BJ (cell line): ENCODE measurements at regions not wholly inside any gene's neighbourhood (a gene's known extent, or its start where the extent isn't known, plus 50 kb on each side); places are given as distances from the start of the nearest gene placed in this dataset.

Source experiments
- CTCF ChIA-PET: fragments of 350-600 bp; formaldehyde crosslinking; extraction: SDS; loops from one replicate; lab custom pipeline; 2021; ENCODE audit warnings: antibody characterized with exemption, inconsistent platforms; lab: Yijun Ruan, JAX
- POLR2A ChIA-PET: fragments of 300-600 bp; sonication (Branson Sonifier 250); formaldehyde crosslinking; extraction: SDS; loops from one replicate; lab custom pipeline; 2021; ENCODE audit warnings: antibody characterized with exemption; lab: Charles Lee
- DNase-seq: peaks from one replicate; pipeline ENCODE4 v3.0.0-alpha.2; 2011; ENCODE audit warnings: low read depth
- H3K27me3 ChIP-seq: 2 replicates; pipeline ENCODE4 v1.6.0; 2011; ENCODE audit warnings: low read length; ENCODE audit not compliant: control insufficient read depth, insufficient read depth
- H3K36me3 ChIP-seq: 2 replicates; pipeline ENCODE4 v1.5.1; 2011; ENCODE audit warnings: low read length; ENCODE audit not compliant: control insufficient read depth, insufficient read depth
- H3K4me3 ChIP-seq: 2 replicates; pipeline ENCODE4 v1.5.1; 2011; ENCODE audit warnings: low read depth, mild to moderate bottlenecking, control low read depth, low read length
- TF ChIP-seq, protein P1 (sequence below): IDR thresholded peaks from 2 replicates; pipeline ENCODE4 v1.5.1; 2011; ENCODE audit warnings: low read depth, mild to moderate bottlenecking, control low read depth, inconsistent platforms, low read length, moderate library complexity; ENCODE audit not compliant: insufficient read depth

- no peak overlapping the region for H3K4me3 ChIP-seq
- ChIA-PET CTCF (interaction anchor here (0.6 kb wide), 1 partner anchor 39 kb away, joined by 3 read pairs; no protein-coding TSS in a partner anchor), POLR2A (no interaction called here)
- TF ChIP-seq, protein P1, sequence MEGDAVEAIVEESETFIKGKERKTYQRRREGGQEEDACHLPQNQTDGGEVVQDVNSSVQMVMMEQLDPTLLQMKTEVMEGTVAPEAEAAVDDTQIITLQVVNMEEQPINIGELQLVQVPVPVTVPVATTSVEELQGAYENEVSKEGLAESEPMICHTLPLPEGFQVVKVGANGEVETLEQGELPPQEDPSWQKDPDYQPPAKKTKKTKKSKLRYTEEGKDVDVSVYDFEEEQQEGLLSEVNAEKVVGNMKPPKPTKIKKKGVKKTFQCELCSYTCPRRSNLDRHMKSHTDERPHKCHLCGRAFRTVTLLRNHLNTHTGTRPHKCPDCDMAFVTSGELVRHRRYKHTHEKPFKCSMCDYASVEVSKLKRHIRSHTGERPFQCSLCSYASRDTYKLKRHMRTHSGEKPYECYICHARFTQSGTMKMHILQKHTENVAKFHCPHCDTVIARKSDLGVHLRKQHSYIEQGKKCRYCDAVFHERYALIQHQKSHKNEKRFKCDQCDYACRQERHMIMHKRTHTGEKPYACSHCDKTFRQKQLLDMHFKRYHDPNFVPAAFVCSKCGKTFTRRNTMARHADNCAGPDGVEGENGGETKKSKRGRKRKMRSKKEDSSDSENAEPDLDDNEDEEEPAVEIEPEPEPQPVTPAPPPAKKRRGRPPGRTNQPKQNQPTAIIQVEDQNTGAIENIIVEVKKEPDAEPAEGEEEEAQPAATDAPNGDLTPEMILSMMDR = no peak
- H3K27me3 ChIP-seq = peaks cover 19% of the 10 kb centered on the region
- H3K36me3 ChIP-seq = no peaks in the 10 kb centered on the region
- no peak for DNase-seq
Measured at GRCh38 chr1:25061261-25061995, 131.4 kb upstream of the RUNX3 start.

GRCh38 chr1:25057188-25057587 lies 127.1 kb upstream of the RUNX3 start:
- CTCF ChIA-PET = interaction anchor here (0.9 kb wide), 1 partner anchor 14 kb away, joined by 3 read pairs; no protein-coding TSS in a partner anchor
- TF ChIP-seq, protein P1 = no peak
- DNase-seq = no peak
- POLR2A ChIA-PET = no interaction called here
- H3K4me3 ChIP-seq = no peak overlapping the region
- H3K27me3 ChIP-seq = peaks cover 22% of the 10 kb centered on the region
- no peaks in the 10 kb centered on the region for H3K36me3 ChIP-seq

DNA sequence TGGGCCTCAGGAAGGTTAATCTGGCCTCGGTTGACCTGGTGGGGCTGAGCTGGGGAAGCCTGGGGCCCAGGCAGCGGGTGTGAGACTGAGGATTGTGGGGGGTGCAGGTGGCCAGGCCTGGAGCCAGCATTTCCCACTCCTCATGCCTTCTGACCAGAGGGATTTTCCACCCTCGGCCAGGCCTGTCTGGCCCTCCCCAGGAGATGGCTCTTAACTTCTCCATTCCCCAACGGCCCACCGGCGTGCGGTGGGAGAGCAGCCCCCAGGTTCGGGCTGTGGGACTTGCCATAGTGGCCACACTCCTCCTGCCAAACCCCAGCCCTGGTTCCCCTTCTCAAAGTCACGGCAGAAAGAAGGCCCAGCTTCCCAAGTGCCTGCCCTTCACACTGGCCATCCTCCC lies 126.5 kb upstream of the RUNX3 start:
- POLR2A ChIA-PET = no interaction called here
- DNase-seq = no peak

GRCh38 chr1:25055961-25056360 lies 125.9 kb upstream of the RUNX3 start:
- TF ChIP-seq, protein P1 = no peak
- Histone ChIP-seq H3K36me3 (no peaks in the 10 kb centered on the region), H3K4me3 (no peak overlapping the region), H3K27me3 (peaks cover 16% of the 10 kb centered on the region)
- DNase-seq = no peak
- ChIA-PET POLR2A (no interaction called here), CTCF (interaction anchor here (1.1 kb wide), 1 partner anchor 18 kb away, joined by 3 read pairs; no protein-coding TSS in a partner anchor)

More for the DNA sequence above, 126.5 kb upstream of the RUNX3 start:
- CTCF ChIA-PET = interaction anchor here (1.1 kb wide), 1 partner anchor 18 kb away, joined by 3 read pairs; no protein-coding TSS in a partner anchor
- no peak overlapping the region for H3K4me3 ChIP-seq
- TF ChIP-seq, protein P1 = no peak
- peaks cover 16% of the 10 kb centered on the region for H3K27me3 ChIP-seq
- H3K36me3 ChIP-seq = no peaks in the 10 kb centered on the region

GRCh38 chr1:25055324-25055780 lies 125.3 kb upstream of the RUNX3 start:
- no peak for DNase-seq
- POLR2A ChIA-PET = no interaction called here
- CTCF ChIA-PET = interaction anchor here (0.6 kb wide), 1 partner anchor 31 kb away, joined by 4 read pairs; no protein-coding TSS in a partner anchor
- TF ChIP-seq, protein P1 = no peak
- Histone ChIP-seq H3K36me3 (no peaks in the 10 kb centered on the region), H3K27me3 (peaks cover 19% of the 10 kb centered on the region), H3K4me3 (no peak overlapping the region)
